Testis (tissue), 2 donors: ENCODE measurements at regions not wholly inside any gene's neighbourhood (a gene's known extent, or its start where the extent isn't known, plus 50 kb on each side); places are given as distances from the start of the nearest gene placed in this dataset.

Experiments used
- DNase-seq: peaks from one replicate; pipeline ENCODE4 v3.0.0-alpha.2; 2019
- H3K27ac ChIP-seq, 2 donors: fragments of 200-600 bp; sonication (generic); one replicate each; pipeline ENCODE4 v1.5.1; 2019
- H3K27me3 ChIP-seq: fragments of 200-600 bp; sonication (generic); one replicate; pipeline ENCODE4 v1.5.1; 2019
- H3K36me3 ChIP-seq: fragments of 200-600 bp; sonication (generic); one replicate; pipeline ENCODE4 v1.5.1; 2017; ENCODE audit warnings: low read depth; ENCODE audit errors: missing control alignments
- H3K4me1 ChIP-seq: fragments of 200-600 bp; sonication (generic); one replicate; pipeline ENCODE4 v1.5.1; 2019
- H3K4me3 ChIP-seq, 2 donors: fragments of 200-600 bp; sonication (generic); one replicate each; pipeline ENCODE4 v1.5.1; 2017 to 2019
- H3K9me3 ChIP-seq: fragments of 200-600 bp; sonication (generic); one replicate; pipeline ENCODE4 v1.5.1; 2017
- POLR2A ChIP-seq: fragments of 450-650 bp; IDR thresholded peaks from one replicate; pipeline ENCODE4 v1.6.1; 2017; ENCODE audit warnings: antibody characterized with exemption, mild to moderate bottlenecking, moderate library complexity
- WGBS, 2 donors: methylation state at CpG; one replicate each; pipeline ENCODE4 v1.1.5; 2018; 5-methylcytosine and 5-hydroxymethylcytosine counted together
- intact Hi-C: fragments of 100-400 bp; cut with DNase I; formaldehyde crosslinking; loops from one replicate; pipeline ENCODE4 v1.15.1; 2023; ENCODE audit warnings: low total_unique reads
- TF ChIP-seq, protein P1 (sequence below), 3 experiments: fragments of 450-650 bp in 2 of 3; fragments of 200-600 bp in 1 of 3; sonication (generic) in 1 of 3; IDR thresholded peaks; one replicate each; pipeline ENCODE4 v1.5.1; 2016 to 2019; ENCODE audit warnings: antibody characterized with exemption in 3 of 3, mild to moderate bottlenecking in 2 of 3, moderate library complexity in 1 of 3

- Histone ChIP-seq H3K4me3 (no peak overlapping the region), H3K27ac (no peak overlapping the region), H3K27me3 (no peaks in the 10 kb centered on the region), H3K9me3 (no peaks in the 10 kb centered on the region), H3K36me3 (no peaks in the 10 kb centered on the region), H3K4me1 (no peaks in the 10 kb centered on the region)
- 85 to 88% methylated on average over 4 of the region's 4 CpGs for WGBS, 2 donors
- no peak for DNase-seq
- intact Hi-C loops, result no loop called here
- TF ChIP-seq POLR2A, result no peak
These were observed 93.8 kb upstream of the GALNT2 start for GRCh38 chr1:229973297-229973612.

DNA sequence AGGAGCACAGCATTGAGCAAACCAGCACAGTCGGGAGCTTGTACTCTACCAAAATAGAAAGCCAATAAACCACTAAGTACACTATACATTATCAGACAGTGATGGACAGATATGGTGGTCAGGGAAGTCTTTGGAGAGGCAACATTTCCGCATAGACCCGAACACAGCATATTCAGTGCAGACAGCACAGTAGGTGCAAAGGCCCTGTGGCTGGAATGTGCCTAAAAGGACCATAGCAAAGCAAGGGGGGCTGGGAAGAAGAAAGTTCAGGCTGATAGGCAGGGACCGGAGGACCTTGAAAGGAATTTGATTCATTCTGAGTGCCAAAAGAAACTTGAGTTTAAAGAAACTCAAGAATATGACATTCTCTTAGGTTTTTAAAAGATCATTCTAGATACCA lies 92.0 kb upstream of the GALNT2 start:
- Histone ChIP-seq H3K4me3 (no peak overlapping the region), H3K4me1 (no peaks in the 10 kb centered on the region), H3K36me3 (no peaks in the 10 kb centered on the region), H3K27me3 (no peaks in the 10 kb centered on the region), H3K9me3 (no peaks in the 10 kb centered on the region), H3K27ac (no peak overlapping the region)
- TF ChIP-seq, protein P1, sequence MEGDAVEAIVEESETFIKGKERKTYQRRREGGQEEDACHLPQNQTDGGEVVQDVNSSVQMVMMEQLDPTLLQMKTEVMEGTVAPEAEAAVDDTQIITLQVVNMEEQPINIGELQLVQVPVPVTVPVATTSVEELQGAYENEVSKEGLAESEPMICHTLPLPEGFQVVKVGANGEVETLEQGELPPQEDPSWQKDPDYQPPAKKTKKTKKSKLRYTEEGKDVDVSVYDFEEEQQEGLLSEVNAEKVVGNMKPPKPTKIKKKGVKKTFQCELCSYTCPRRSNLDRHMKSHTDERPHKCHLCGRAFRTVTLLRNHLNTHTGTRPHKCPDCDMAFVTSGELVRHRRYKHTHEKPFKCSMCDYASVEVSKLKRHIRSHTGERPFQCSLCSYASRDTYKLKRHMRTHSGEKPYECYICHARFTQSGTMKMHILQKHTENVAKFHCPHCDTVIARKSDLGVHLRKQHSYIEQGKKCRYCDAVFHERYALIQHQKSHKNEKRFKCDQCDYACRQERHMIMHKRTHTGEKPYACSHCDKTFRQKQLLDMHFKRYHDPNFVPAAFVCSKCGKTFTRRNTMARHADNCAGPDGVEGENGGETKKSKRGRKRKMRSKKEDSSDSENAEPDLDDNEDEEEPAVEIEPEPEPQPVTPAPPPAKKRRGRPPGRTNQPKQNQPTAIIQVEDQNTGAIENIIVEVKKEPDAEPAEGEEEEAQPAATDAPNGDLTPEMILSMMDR (IDR thresholded peaks at IDR 0.05), result no peak
- TF ChIP-seq POLR2A, result no peak
- intact Hi-C loops, result no loop called here
- WGBS, 2 donors, result 87 to 93% methylated on average over 4 of the region's 4 CpGs
- DNase-seq, result no peak

DNA sequence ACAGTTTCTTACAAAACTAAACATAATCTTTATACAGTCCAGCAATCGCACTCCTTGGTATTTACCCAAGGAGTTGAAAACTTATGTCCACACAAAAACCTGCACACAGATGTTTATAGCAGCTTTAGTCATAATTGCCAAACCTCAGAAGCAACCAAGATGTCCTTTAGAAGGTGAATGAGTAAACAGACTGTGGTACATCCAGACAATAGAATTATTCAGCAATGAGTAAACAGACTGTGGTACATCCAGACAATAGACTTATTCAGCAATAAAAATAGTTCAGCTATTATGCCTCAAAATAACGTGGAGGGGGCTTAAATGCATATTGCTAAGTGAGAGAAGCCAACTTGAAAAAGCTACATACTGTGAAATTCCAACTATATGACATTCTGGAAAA lies 87.0 kb upstream of the GALNT2 start:
- no peaks in the 10 kb centered on the region for H3K4me1 ChIP-seq
- no peak for DNase-seq
- no peak overlapping the region for H3K4me3 ChIP-seq
- H3K36me3 ChIP-seq, result no peaks in the 10 kb centered on the region
- no peaks in the 10 kb centered on the region for H3K9me3 ChIP-seq
- H3K27ac ChIP-seq, result no peak overlapping the region
- intact Hi-C loops, result no loop called here
- no peaks in the 10 kb centered on the region for H3K27me3 ChIP-seq
- TF ChIP-seq POLR2A, result no peak
- TF ChIP-seq, protein P1 (IDR thresholded peaks at IDR 0.05), result no peak
- WGBS, 2 donors, result 62 to 64% methylated on average over 2 of the region's 2 CpGs

GRCh38 chr1:229981736-229982135 lies 85.3 kb upstream of the GALNT2 start:
- TF ChIP-seq, protein P1 (IDR thresholded peaks at IDR 0.05), result no peak
- TF ChIP-seq POLR2A, result no peak
- intact Hi-C loops, result no loop called here
- WGBS, 2 donors, result 85% methylated on average over 3 of the region's 3 CpGs

DNA sequence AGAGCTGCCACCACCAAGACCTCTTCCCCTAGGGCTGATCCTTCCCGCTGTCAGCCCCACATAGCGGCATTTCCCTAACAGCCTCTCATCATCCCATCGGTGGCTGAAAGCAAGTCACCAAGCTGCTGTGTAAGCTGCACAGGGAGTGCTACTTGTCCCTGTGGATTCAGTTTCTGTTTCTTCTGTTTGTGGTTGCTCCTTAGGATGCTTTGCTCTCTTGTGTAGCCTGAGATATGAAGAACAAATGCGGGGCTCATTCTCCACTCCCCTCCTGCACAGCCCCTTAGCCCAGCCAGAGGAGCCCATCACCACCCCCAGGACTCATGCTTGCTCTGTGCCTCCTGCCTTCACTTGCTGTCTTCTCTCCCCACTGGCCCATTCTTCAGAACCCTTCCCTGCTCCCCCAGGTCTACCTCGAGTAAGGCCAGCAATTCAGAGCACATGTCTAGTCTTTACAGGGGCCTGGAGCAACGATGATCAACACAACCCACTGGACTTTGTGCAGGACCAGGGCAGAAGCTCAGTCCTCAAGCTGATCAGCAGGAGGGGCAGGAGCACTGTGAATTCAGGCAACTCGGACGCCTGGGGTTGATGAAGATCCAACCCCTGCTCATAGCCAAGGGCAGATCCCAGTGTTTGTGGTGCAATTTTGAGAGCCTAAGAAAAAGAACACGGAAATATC lies 82.6 kb upstream of the GALNT2 start:
- H3K36me3 ChIP-seq, result no peaks in the 10 kb centered on the region
- no peak for DNase-seq

More at GRCh38 chr1:229981736-229982135, 85.3 kb upstream of the GALNT2 start:
- H3K4me1 ChIP-seq, result no peaks in the 10 kb centered on the region
- DNase-seq, result no peak
- no peak overlapping the region for H3K27ac ChIP-seq
- no peaks in the 10 kb centered on the region for H3K9me3 ChIP-seq
- H3K4me3 ChIP-seq, result no peak overlapping the region
- H3K36me3 ChIP-seq, result no peaks in the 10 kb centered on the region
- H3K27me3 ChIP-seq, result no peaks in the 10 kb centered on the region

More for the DNA sequence above, 82.6 kb upstream of the GALNT2 start:
- Histone ChIP-seq H3K4me1 (no peaks in the 10 kb centered on the region), H3K9me3 (no peaks in the 10 kb centered on the region), H3K27ac (no peak overlapping the region), H3K4me3 (no peak overlapping the region), H3K27me3 (no peaks in the 10 kb centered on the region)
- intact Hi-C loops, result no loop called here
- WGBS, 2 donors, result 92 to 94% methylated on average over 9 of the region's 9 CpGs
- no peak for TF ChIP-seq POLR2A
- TF ChIP-seq, protein P1 (IDR thresholded peaks at IDR 0.05), result no peak
